GM19324 (cell line): ENCODE measurements at regions not wholly inside any gene's neighbourhood (a gene's known extent, or its start where the extent isn't known, plus 50 kb on each side); places are given as distances from the start of the nearest gene placed in this dataset.
"Not testable (repeated sequence)": the region's sequence is repeated elsewhere in the genome, so short reads cannot be mapped to it uniquely, and the experiment has no call there.

Experiments used
- ATAC-seq: cut with Tn5 transposase; IDR thresholded peaks from one replicate; pipeline ENCODE4 v1.9.1; 2021; ENCODE audit warnings: mild to moderate bottlenecking, moderate library complexity; ENCODE audit not compliant: unreplicated experiment, low FRiP score

- not testable (repeated sequence) for ATAC-seq
These were observed 215.0 kb downstream of the STIM2 start for GRCh38 chr4:27075603-27076002.

GRCh38 chr4:27078934-27079455 is 218.4 kb downstream of the STIM2 start:
- ATAC-seq: no peak

- peak; percentile 70 for ATAC-seq
These were observed 221.3 kb downstream of the STIM2 start for GRCh38 chr4:27081675-27082586.

GRCh38 chr4:27082776-27083175 is 222.1 kb downstream of the STIM2 start:
- no peak for ATAC-seq

- no peak for ATAC-seq
These were observed 224.2 kb downstream of the STIM2 start for GRCh38 chr4:27084685-27085361.

- no peak for ATAC-seq
These were observed 224.8 kb downstream of the STIM2 start for GRCh38 chr4:27085396-27085795.

- ATAC-seq: no peak
These were observed 226.8 kb downstream of the STIM2 start for GRCh38 chr4:27087306-27088045.

- ATAC-seq: no peak
These were observed 227.8 kb downstream of the STIM2 start for GRCh38 chr4:27088491-27088890.

GRCh38 chr4:27089186-27089585 is 228.5 kb downstream of the STIM2 start:
- ATAC-seq: no peak

GRCh38 chr4:27090406-27090805 is 229.8 kb downstream of the STIM2 start:
- ATAC-seq: no peak

GRCh38 chr4:27094224-27094623 is 233.6 kb downstream of the STIM2 start:
- ATAC-seq: no peak

- no peak for ATAC-seq
These were observed 234.1 kb downstream of the STIM2 start for GRCh38 chr4:27094783-27095182.

GRCh38 chr4:27096142-27096824 is 235.6 kb downstream of the STIM2 start:
- no peak for ATAC-seq

- ATAC-seq: no peak
These were observed 237.4 kb downstream of the STIM2 start for GRCh38 chr4:27098034-27098433.

- no peak for ATAC-seq
These were observed 240.1 kb downstream of the STIM2 start for GRCh38 chr4:27100713-27101112.

- no peak for ATAC-seq
These were observed 240.5 kb downstream of the STIM2 start for GRCh38 chr4:27101126-27101525.

- no peak for ATAC-seq
These were observed 240.9 kb downstream of the STIM2 start for GRCh38 chr4:27101561-27101960.

GRCh38 chr4:27111627-27112026 is 251.0 kb downstream of the STIM2 start:
- no peak for ATAC-seq

GRCh38 chr4:27112587-27112986 is 251.9 kb downstream of the STIM2 start:
- ATAC-seq: no peak

- ATAC-seq: no peak
These were observed 254.6 kb downstream of the STIM2 start for GRCh38 chr4:27115221-27115620.
